Heart left ventricle (tissue), 16 donors: ENCODE measurements at regions not wholly inside any gene's neighbourhood (a gene's known extent, or its start where the extent isn't known, plus 50 kb on each side); places are given as distances from the start of the nearest gene placed in this dataset.

Experiments used
- ATAC-seq, 4 donors: fragments of 200-7000 bp; cut with Tn5 transposase; one replicate each; pipeline ENCODE4 v1.9.1; 2020 to 2022; ENCODE audit warnings: moderate library complexity in 4 of 4, mild to moderate bottlenecking in 3 of 4, moderate number of reproducible peaks in 1 of 4
- DNase-seq, 5 donors: peaks; one replicate each; pipeline ENCODE4 v3.0.0-alpha.2; 2020
- H3K27ac ChIP-seq, 12 donors: fragments of 200-600 bp; sonication (generic) in 4 of 12; one replicate each; pipeline versions ENCODE4 v1.5.0 to v1.8.0; 2016 to 2022; ENCODE audit warnings: mild to moderate bottlenecking in 2 of 12
- H3K27me3 ChIP-seq, 9 donors: fragments of 200-600 bp; sonication (generic) in 2 of 9; one replicate each; pipeline versions ENCODE4 v1.5.1 to v1.8.0; 2016 to 2022; ENCODE audit warnings: mild to moderate bottlenecking in 3 of 9
- H3K36me3 ChIP-seq, 9 donors: fragments of 200-600 bp; sonication (generic) in 2 of 9; one replicate each; pipeline versions ENCODE4 v1.5.0 to v1.8.0; 2018 to 2022; ENCODE audit warnings: mild to moderate bottlenecking in 2 of 9
- H3K4me1 ChIP-seq, 12 donors: fragments of 200-600 bp; sonication (generic) in 4 of 12; one replicate each; pipeline versions ENCODE4 v1.5.0 to v1.8.0; 2016 to 2022; ENCODE audit warnings: mild to moderate bottlenecking in 3 of 12
- H3K4me3 ChIP-seq, 12 donors: fragments of 200-600 bp; sonication (generic) in 4 of 12; one replicate each; pipeline versions ENCODE4 v1.5.0 to v1.8.0; 2017 to 2022; ENCODE audit warnings: mild to moderate bottlenecking in 9 of 12, moderate library complexity in 4 of 12
- H3K9me3 ChIP-seq, 12 donors: fragments of 200-600 bp; sonication (generic) in 4 of 12; one replicate each; pipeline versions ENCODE4 v1.5.0 to v1.8.0; 2016 to 2022; ENCODE audit warnings: mild to moderate bottlenecking in 1 of 12
- POLR2A ChIP-seq, 2 donors: fragments of 450-650 bp; IDR thresholded peaks; one replicate each; pipeline ENCODE4 v1.6.1; 2017; ENCODE audit warnings: antibody characterized with exemption in 2 of 2, mild to moderate bottlenecking in 2 of 2, moderate library complexity in 2 of 2
- WGBS, 4 donors: extraction: QIAGEN DNeasy Blood & Tissue Kit in 2 of 4; methylation state at CpG; one replicate each; pipeline versions ENCODE4 v1.1.5 to v1.1.7; 2013 to 2018; 5-methylcytosine and 5-hydroxymethylcytosine counted together
- intact Hi-C, 10 donors: fragments of 100-400 bp; cut with DNase I; formaldehyde crosslinking; loops; one replicate each; pipeline versions ENCODE4 v1.11.1 to v1.14.2; 2022
- TF ChIP-seq, protein P1 (sequence below), 12 donors: fragments of 200-600 bp; sonication (generic) in 4 of 12; IDR thresholded peaks; one replicate each; pipeline versions ENCODE4 v1.5.0 to v1.8.0; 2018 to 2022; ENCODE audit warnings: antibody characterized with exemption in 12 of 12, mild to moderate bottlenecking in 5 of 12
- donor health status: ischemic (EF 13 %, LVEDD 7.1; RV severe dilation, severe dysfunction).
- donor health status: healthy with polysubstance abuse.
- donor health status: DM: no; HTN: yes; CAD: no.
- donor health status: DM: no; HTN: no; CAD: no.
- donor health status: ischemic (EF 25% LVEDD 6.9; RV normal size, moderate dysfunction).
- donor health status: ischemic (EF 25% LVEDD 5.7; RV mildly dilated, moderate dysfunction).
- donor health status: healthy.
- donor health status: DM: yes; HTN: yes; CAD: no.
- donor health status: ischemic (EF 35%, LVEDD 5.7; RV mildly dilated, moderate dysfunction).
- donor health status: nonischemic (EF 11% LVEDD 7.7; RV severe dilation, severe dysfunction).
- donor health status: DM: yes; HTN: yes; CAD: no.
- donor health status: PGD.
- donor health status: ischemic (EF 29% LVEDD 5.4; RV normal size, mild dysfunction).
- donor health status: nonischemic (EF 23%, LVEDD 6.1; RV moderate dilation, normal function).

DNA sequence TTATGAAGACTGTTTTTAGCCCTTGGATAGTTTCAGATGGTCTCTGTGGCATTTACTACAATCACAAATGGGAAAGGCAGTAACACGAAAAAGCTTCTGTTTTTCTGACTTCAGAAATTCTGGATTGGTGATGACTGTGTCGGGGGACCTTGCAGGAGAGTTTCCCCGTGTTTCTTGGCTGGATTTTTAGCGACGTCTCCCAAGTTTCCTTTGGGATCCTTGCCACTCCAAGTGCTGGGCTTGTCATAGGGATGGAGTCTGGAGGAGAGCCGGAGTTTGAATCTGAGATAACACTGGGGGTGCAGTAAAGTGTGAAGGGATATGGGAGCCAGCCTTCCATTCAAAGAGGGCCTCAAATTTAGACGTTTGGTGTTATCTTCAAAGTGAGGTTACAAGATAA lies 179.0 kb downstream of the SNX10 start:
- TF ChIP-seq, protein P1, sequence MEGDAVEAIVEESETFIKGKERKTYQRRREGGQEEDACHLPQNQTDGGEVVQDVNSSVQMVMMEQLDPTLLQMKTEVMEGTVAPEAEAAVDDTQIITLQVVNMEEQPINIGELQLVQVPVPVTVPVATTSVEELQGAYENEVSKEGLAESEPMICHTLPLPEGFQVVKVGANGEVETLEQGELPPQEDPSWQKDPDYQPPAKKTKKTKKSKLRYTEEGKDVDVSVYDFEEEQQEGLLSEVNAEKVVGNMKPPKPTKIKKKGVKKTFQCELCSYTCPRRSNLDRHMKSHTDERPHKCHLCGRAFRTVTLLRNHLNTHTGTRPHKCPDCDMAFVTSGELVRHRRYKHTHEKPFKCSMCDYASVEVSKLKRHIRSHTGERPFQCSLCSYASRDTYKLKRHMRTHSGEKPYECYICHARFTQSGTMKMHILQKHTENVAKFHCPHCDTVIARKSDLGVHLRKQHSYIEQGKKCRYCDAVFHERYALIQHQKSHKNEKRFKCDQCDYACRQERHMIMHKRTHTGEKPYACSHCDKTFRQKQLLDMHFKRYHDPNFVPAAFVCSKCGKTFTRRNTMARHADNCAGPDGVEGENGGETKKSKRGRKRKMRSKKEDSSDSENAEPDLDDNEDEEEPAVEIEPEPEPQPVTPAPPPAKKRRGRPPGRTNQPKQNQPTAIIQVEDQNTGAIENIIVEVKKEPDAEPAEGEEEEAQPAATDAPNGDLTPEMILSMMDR (IDR thresholded peaks at IDR 0.05), result no peak
- TF ChIP-seq POLR2A (IDR thresholded peaks at IDR 0.05), result no peak
- Histone ChIP-seq H3K27me3 (peaks cover 0 to 4% (median 0%) of the 10 kb centered on the region in 9 donors), H3K4me1 (no peaks in the 10 kb centered on the region), H3K36me3 (no peaks in the 10 kb centered on the region), H3K9me3 (no peaks in the 10 kb centered on the region), H3K27ac (no peak overlapping the region), H3K4me3 (no peak overlapping the region)
- intact Hi-C loops, result no loop called here
- no peak for DNase-seq
- WGBS, 4 donors, result 44 to 58% (median 54%) methylated on average over 7 of the region's 7 CpGs
- ATAC-seq, result no peak

DNA sequence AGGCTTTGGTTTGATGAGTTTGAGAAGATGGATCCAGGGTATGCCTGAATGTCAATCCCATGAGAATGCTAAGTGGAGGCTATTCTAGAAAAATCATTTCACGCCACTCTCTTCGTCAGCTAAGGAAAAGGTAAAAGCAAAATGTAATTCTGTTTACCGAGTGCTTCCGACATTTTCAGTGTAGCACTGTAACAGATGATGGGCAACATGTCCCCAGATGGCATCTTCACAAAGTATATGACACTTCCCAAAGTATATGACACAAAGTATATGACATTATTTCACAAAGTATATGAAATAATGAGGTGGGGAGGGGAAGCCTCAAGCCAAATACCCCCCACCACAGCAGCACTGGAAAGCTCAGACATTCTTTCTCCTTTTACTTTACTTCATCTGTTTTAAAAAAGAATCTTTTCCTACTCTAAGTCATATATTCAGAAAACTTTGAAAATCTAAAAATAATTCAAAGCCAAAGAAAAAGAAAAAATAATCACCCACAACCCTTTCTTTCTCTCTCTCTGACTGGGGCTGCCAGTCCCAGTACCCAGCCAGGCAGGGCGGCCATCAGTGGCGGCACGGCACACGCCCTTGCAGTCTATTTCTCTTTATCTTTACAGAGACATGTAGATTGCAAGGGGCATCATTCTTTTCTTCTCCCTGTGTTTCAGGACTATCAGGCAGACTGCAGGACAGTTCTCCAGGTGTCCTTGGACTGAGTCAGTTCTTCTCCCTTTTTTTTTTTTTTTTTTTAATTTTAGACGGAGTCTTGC lies 179.8 kb downstream of the SNX10 start:
- intact Hi-C loops, result no loop called here
- no peaks in the 10 kb centered on the region for H3K4me1 ChIP-seq
- TF ChIP-seq, protein P1 (IDR thresholded peaks at IDR 0.05), result no peak
- no peak for TF ChIP-seq POLR2A (IDR thresholded peaks at IDR 0.05)
- no peaks in the 10 kb centered on the region for H3K9me3 ChIP-seq
- H3K27me3 ChIP-seq, result peaks cover 0 to 9% (median 0%) of the 10 kb centered on the region in 9 donors
- H3K4me3 ChIP-seq, result no peak overlapping the region
- ATAC-seq (no peak), DNase-seq (no peak)
- no peaks in the 10 kb centered on the region for H3K36me3 ChIP-seq
- WGBS, 4 donors, result 92 to 95% (median 93%) methylated on average over 9 of the region's 9 CpGs
- H3K27ac ChIP-seq, result no peak overlapping the region

DNA sequence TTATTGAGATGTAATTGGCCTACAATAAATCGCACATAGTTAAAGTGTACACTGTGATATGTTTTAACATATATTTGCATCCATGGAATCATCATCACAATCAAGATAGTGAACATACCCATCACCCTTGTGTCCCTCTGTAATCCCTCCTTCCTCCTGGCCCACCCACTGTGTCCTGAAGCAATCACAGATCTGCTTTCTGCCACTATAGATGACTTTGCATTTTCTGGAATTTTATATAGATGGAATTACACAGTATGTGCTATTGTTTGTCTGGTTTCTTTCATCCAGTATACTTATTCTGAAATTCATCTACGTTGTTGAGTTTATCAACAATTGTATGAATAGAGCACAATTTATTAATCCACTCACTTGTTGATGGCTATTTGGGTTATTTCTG lies 181.3 kb downstream of the SNX10 start:
- Histone ChIP-seq H3K36me3 (no peaks in the 10 kb centered on the region), H3K9me3 (no peaks in the 10 kb centered on the region), H3K4me3 (no peak overlapping the region), H3K4me1 (no peaks in the 10 kb centered on the region), H3K27me3 (peaks cover 0 to 5% (median 0%) of the 10 kb centered on the region in 9 donors), H3K27ac (no peak overlapping the region)
- ATAC-seq, result no peak
- DNase-seq, result no peak
- TF ChIP-seq, protein P1 (IDR thresholded peaks at IDR 0.05), result no peak
- TF ChIP-seq POLR2A (IDR thresholded peaks at IDR 0.05), result no peak
- WGBS, 4 donors, result 87 to 95% (median 90%) methylated on average over 2 of the region's 2 CpGs
- intact Hi-C loops, result no loop called here

DNA sequence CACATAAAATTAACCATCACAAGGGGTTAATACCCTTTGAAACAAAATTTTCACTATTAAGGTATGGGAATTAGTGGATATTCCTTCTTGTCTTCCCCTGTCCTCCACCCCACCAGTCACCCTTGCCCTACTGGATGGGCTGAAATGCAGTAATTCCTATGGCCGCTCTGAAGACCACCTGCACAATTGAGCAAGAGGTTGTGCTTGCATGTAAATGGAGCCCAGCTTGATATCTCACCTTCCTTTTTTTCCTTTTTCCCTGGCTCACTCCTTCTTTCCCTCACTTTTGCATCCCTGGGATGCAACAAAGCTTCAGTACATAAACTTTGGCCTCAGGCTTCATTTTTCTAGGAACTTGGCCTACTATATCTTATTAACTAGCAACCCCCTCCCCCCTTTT lies 184.6 kb downstream of the SNX10 start:
- Histone ChIP-seq H3K4me3 (no peak overlapping the region), H3K4me1 (no peaks in the 10 kb centered on the region), H3K27me3 (peaks cover 0 to 5% (median 0%) of the 10 kb centered on the region in 9 donors), H3K36me3 (no peaks in the 10 kb centered on the region), H3K9me3 (no peaks in the 10 kb centered on the region), H3K27ac (no peak overlapping the region)
- 77 to 88% (median 82%) methylated on average over 1 of the region's 1 CpG for WGBS, 4 donors
- intact Hi-C loops, result no loop called here
- no peak for TF ChIP-seq POLR2A (IDR thresholded peaks at IDR 0.05)
- TF ChIP-seq, protein P1 (IDR thresholded peaks at IDR 0.05), result no peak
- ATAC-seq, result no peak
- no peak for DNase-seq
